Uterus (tissue), 3 donors: ENCODE measurements at regions not wholly inside any gene's neighbourhood (a gene's known extent, or its start where the extent isn't known, plus 50 kb on each side); places are given as distances from the start of the nearest gene placed in this dataset.

Experiments
- DNase-seq, 2 donors: peaks; one replicate each; pipeline ENCODE4 v3.0.0-alpha.2; 2019 to 2020
- H3K27ac ChIP-seq, 2 donors: fragments of 200-600 bp; sonication (generic); 1 replicate in 1 of 2; 2 replicates in 1 of 2; pipeline ENCODE4 v1.5.1; 2016 to 2018
- H3K27me3 ChIP-seq, 2 donors: fragments of 200-600 bp; sonication (generic); one replicate each; pipeline ENCODE4 v1.5.1; 2018 to 2019; ENCODE audit warnings: control low read depth in 1 of 2
- H3K36me3 ChIP-seq, 2 donors: fragments of 200-600 bp; sonication (generic); one replicate each; pipeline ENCODE4 v1.5.1; 2019; ENCODE audit warnings: control low read depth in 1 of 2
- H3K4me1 ChIP-seq, 2 donors: fragments of 200-600 bp; sonication (generic); one replicate each; pipeline ENCODE4 v1.5.1; 2018 to 2019; ENCODE audit warnings: control low read depth in 1 of 2
- H3K4me3 ChIP-seq, 2 donors: fragments of 200-600 bp; sonication (generic); 1 replicate in 1 of 2; 2 replicates in 1 of 2; pipeline ENCODE4 v1.5.1; 2018 to 2019; ENCODE audit warnings: mild to moderate bottlenecking in 1 of 2
- H3K9me3 ChIP-seq, 2 donors: fragments of 200-600 bp; sonication (generic); one replicate each; pipeline ENCODE4 v1.5.1; 2019; ENCODE audit warnings: control low read depth in 1 of 2
- POLR2A ChIP-seq, 2 donors: fragments of 450-650 bp; IDR thresholded peaks; one replicate each; pipeline ENCODE4 v1.6.1; 2016; ENCODE audit warnings: antibody characterized with exemption in 2 of 2, mild to moderate bottlenecking in 1 of 2, moderate library complexity in 1 of 2
- intact Hi-C: fragments of 100-400 bp; cut with DNase I; formaldehyde crosslinking; loops from one replicate; pipeline ENCODE4 v1.15.1; 2023; ENCODE audit warnings: low total_unique reads
- TF ChIP-seq, protein P1 (sequence below), 4 experiments: fragments of 200-600 bp in 2 of 4; fragments of 450-650 bp in 2 of 4; sonication (generic) in 2 of 4; IDR thresholded peaks; one replicate each; pipeline ENCODE4 v1.5.1; 2016 to 2019; ENCODE audit warnings: antibody characterized with exemption in 4 of 4, mild to moderate bottlenecking in 2 of 4, moderate library complexity in 1 of 4
- donor health status: DM: yes; HTN: yes; CAD: no.

DNA sequence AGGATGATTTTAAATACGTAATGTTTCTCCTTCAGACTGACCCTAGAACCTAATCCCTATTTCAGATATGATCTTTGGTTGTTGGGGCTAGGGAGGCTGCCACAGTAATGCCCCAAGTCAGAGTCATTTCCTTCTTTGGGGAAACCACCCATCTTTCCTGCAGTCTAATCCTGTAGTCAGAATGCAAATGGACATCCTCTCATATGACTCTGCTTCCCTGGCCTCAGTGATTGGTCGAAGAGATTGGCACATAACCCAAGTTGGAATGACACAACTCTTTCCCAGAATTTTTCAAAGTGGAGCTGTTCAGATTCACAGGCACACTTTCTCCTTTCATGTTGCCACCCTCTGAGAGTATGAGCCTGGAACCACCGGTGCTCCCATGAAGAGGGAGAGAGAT lies 58.8 kb upstream of the ZNF644 start:
- Histone ChIP-seq H3K9me3 (no peaks in the 10 kb centered on the region), H3K36me3 (no peaks in the 10 kb centered on the region), H3K4me3 (no peak overlapping the region), H3K27ac (no peak overlapping the region), H3K4me1 (no peaks in the 10 kb centered on the region), H3K27me3 (no peaks in the 10 kb centered on the region)
- intact Hi-C loops, result no loop called here
- no peak for TF ChIP-seq POLR2A (IDR thresholded peaks at IDR 0.05)
- TF ChIP-seq, protein P1, sequence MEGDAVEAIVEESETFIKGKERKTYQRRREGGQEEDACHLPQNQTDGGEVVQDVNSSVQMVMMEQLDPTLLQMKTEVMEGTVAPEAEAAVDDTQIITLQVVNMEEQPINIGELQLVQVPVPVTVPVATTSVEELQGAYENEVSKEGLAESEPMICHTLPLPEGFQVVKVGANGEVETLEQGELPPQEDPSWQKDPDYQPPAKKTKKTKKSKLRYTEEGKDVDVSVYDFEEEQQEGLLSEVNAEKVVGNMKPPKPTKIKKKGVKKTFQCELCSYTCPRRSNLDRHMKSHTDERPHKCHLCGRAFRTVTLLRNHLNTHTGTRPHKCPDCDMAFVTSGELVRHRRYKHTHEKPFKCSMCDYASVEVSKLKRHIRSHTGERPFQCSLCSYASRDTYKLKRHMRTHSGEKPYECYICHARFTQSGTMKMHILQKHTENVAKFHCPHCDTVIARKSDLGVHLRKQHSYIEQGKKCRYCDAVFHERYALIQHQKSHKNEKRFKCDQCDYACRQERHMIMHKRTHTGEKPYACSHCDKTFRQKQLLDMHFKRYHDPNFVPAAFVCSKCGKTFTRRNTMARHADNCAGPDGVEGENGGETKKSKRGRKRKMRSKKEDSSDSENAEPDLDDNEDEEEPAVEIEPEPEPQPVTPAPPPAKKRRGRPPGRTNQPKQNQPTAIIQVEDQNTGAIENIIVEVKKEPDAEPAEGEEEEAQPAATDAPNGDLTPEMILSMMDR (IDR thresholded peaks at IDR 0.05), result no peak
- DNase-seq, result no peak

DNA sequence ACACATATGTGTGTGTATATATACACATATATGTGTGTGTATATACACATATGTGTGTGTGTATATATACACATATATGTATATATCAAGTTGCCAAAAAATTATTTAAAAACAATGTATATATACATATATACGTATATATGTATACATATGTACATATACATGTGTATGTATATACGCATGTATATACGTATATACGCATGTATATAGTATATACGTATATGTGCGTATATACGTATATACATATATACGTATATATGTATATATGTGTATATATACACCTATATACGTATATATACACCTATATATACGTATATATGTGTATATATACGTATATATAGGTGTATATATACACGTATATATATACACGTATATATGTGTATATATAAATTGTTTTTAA lies 57.0 kb upstream of the ZNF644 start:
- Histone ChIP-seq H3K4me1 (no peaks in the 10 kb centered on the region), H3K27me3 (no peaks in the 10 kb centered on the region), H3K36me3 (no peaks in the 10 kb centered on the region), H3K9me3 (no peaks in the 10 kb centered on the region), H3K4me3 (no peak overlapping the region), H3K27ac (no peak overlapping the region)
- intact Hi-C loops, result no loop called here
- no peak for DNase-seq
- TF ChIP-seq, protein P1 (IDR thresholded peaks at IDR 0.05), result no peak
- no peak for TF ChIP-seq POLR2A (IDR thresholded peaks at IDR 0.05)

DNA sequence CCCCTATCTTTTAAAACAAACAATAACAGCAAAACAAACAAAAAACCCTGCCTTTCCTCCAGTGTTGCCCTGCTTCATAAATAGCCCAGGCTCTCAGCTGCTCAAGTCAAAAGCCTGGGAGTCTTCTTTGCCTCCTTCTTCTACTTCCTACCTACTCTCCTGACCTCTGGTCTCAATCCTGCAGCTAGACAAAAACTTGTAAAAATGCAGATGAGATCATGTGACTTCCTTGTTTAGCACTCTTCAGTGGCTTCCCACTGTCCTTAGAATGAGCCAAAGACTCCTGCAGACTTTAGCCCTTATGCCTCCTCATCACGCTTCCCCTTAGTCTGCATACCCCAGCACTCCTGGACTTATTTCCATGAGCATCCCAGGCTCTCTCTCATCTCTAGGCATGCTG lies 55.0 kb upstream of the ZNF644 start:
- no peak for DNase-seq

DNA sequence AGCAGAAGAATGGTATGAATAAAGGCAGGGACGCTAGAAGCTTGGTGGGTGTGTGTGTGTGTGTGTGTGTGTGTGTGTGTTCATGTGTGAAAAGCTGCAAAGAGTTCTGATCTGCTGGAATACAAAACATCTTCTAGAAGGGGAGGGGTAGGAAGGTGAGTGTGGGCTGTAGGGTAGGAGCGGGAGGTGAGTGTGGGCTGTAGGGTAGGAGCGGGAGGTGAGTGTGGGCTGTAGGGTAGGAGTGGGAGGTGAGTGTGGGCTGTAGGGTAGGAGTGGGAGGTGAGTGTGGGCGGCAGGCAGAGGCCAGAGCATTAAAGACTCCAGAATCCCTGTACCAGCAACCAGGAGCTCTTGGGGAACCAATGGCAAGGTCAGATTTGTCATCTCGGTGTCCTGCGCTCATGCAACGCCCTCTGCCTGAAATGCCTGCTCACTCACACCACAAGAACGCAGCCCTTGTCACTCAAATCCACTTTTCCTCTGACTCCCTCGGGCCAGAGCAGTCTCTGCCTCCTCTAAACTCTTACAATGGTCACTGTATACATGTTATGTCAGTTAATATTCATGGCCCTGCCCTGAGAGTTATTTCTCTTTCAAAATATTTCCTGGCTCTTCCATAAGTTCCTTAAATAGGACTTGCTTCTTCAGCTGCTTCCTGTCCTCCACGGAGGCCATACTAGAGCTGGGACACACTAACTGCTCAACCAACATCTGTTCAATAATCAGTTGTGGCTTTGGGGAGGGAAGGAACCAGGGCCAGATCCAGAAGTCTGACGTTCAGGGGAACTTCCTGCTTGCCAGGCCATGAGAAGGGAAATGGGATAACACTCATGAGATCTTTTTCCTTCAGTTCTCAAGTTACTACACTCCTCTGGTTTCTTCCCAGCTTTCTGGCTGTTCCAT lies 53.6 kb upstream of the ZNF644 start:
- Histone ChIP-seq H3K27ac (no peak overlapping the region), H3K4me3 (no peak overlapping the region), H3K9me3 (no peaks in the 10 kb centered on the region), H3K36me3 (no peaks in the 10 kb centered on the region), H3K4me1 (no peaks in the 10 kb centered on the region), H3K27me3 (no peaks in the 10 kb centered on the region)
- DNase-seq, result no peak
- intact Hi-C loops, result no loop called here
- TF ChIP-seq, protein P1 (IDR thresholded peaks at IDR 0.05), result no peak
- TF ChIP-seq POLR2A (IDR thresholded peaks at IDR 0.05), result no peak

More for the DNA sequence above, 55.0 kb upstream of the ZNF644 start:
- no peaks in the 10 kb centered on the region for H3K9me3 ChIP-seq
- H3K36me3 ChIP-seq, result no peaks in the 10 kb centered on the region
- TF ChIP-seq, protein P1 (IDR thresholded peaks at IDR 0.05), result no peak
- intact Hi-C loops, result no loop called here
- no peak overlapping the region for H3K4me3 ChIP-seq
- no peaks in the 10 kb centered on the region for H3K27me3 ChIP-seq
- H3K27ac ChIP-seq, result no peak overlapping the region
- no peaks in the 10 kb centered on the region for H3K4me1 ChIP-seq

DNA sequence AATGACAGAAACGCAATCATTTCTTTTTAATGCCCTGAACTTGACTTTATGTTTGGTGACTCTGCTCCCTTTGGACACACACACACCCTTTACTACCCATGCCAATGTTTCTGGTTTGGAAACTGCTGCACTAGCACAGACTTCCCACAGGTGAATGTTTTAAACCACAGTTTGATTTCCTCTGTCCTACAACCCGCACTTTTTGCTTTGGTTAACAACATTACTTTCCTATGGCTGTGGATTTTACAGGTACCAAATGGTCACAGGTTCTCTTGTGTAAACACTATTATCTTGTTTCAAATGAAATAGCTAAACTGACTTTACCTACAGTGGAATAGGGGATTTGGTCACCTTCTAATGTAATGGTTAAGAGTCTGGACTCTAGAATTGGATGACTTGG lies 51.5 kb upstream of the ZNF644 start:
- DNase-seq, result no peak
- Histone ChIP-seq H3K9me3 (no peaks in the 10 kb centered on the region), H3K27ac (no peak overlapping the region), H3K4me1 (no peaks in the 10 kb centered on the region), H3K27me3 (no peaks in the 10 kb centered on the region), H3K4me3 (no peak overlapping the region), H3K36me3 (no peaks in the 10 kb centered on the region)
- intact Hi-C loops, result no loop called here
- TF ChIP-seq, protein P1 (IDR thresholded peaks at IDR 0.05), result no peak
- no peak for TF ChIP-seq POLR2A (IDR thresholded peaks at IDR 0.05)
